ENCODE measurements at regions not wholly inside any gene's neighbourhood (a gene's known extent, or its start where the extent isn't known, plus 50 kb on each side); places are given as distances from the start of the nearest gene placed in this dataset.

- H3K9me3 ChIP-seq = no peaks in the 10 kb centered on the region
- H3K4me3 ChIP-seq = no peak overlapping the region
- H3K27ac ChIP-seq = no peak overlapping the region
- no peak for TF ChIP-seq CTCF (IDR thresholded peaks at IDR 0.05)
- intact Hi-C loops (cut with DNase I) = no loop called here
- no peak for ATAC-seq
- no peaks in the 10 kb centered on the region for H3K27me3 ChIP-seq
- DNase-seq = no peak
- 88 to 90% methylated on average over 2 of the region's 2 CpGs for WGBS, 2 donors
- FAIRE-seq = no peak
- H3K4me1 ChIP-seq = peaks cover 0 to 8% (median 5%) of the 10 kb centered on the region in 3 donors
- H3K36me3 ChIP-seq = no peaks in the 10 kb centered on the region
Measured at GRCh38 chr5:124553911-124554310, 192.5 kb downstream of the ZNF608 start.

- intact Hi-C loops (cut with DNase I) = no loop called here
- no peak for TF ChIP-seq CTCF (IDR thresholded peaks at IDR 0.05)
- DNase-seq = no peak
- Histone ChIP-seq H3K27ac (no peak overlapping the region), H3K4me1 (peaks cover 0 to 8% (median 5%) of the 10 kb centered on the region in 3 donors), H3K27me3 (no peaks in the 10 kb centered on the region), H3K9me3 (no peaks in the 10 kb centered on the region), H3K36me3 (no peaks in the 10 kb centered on the region), H3K4me3 (no peak overlapping the region)
- WGBS, 2 donors = 93 to 98% methylated on average over 4 of the region's 4 CpGs
- no peak for FAIRE-seq
- ATAC-seq = no peak
Measured at GRCh38 chr5:124552526-124552925, 193.9 kb downstream of the ZNF608 start.

- H3K9me3 ChIP-seq = no peaks in the 10 kb centered on the region
- no peak overlapping the region for H3K4me3 ChIP-seq
- intact Hi-C loops (cut with DNase I) = no loop called here
- H3K4me1 ChIP-seq = peaks cover 0 to 8% (median 5%) of the 10 kb centered on the region in 3 donors
- H3K27me3 ChIP-seq = no peaks in the 10 kb centered on the region
- FAIRE-seq (no peak), ATAC-seq (no peak), DNase-seq (no peak)
- no peaks in the 10 kb centered on the region for H3K36me3 ChIP-seq
- no peak for TF ChIP-seq CTCF (IDR thresholded peaks at IDR 0.05)
- no peak overlapping the region for H3K27ac ChIP-seq
Measured at GRCh38 chr5:124551939-124552279, 194.5 kb downstream of the ZNF608 start.

- peak overlapping the region in 1 of 4 donors; percentile 8 for H3K27ac ChIP-seq
- H3K27me3 ChIP-seq = no peaks in the 10 kb centered on the region
- no peak for TF ChIP-seq CTCF (IDR thresholded peaks at IDR 0.05)
- peak; percentile 60 to 85 (median 76) for ATAC-seq
- DNase-seq = peak in 1 of 6 donors; percentile 12
- H3K4me3 ChIP-seq = no peak overlapping the region
- intact Hi-C loops (cut with DNase I) = no loop called here
- H3K9me3 ChIP-seq = no peaks in the 10 kb centered on the region
- WGBS, 2 donors = 15 to 23% methylated on average over 3 of the region's 3 CpGs
- H3K36me3 ChIP-seq = no peaks in the 10 kb centered on the region
- FAIRE-seq = no peak
- peaks cover 0 to 8% (median 5%) of the 10 kb centered on the region in 3 donors for H3K4me1 ChIP-seq
Measured at GRCh38 chr5:124550731-124551130, 195.7 kb downstream of the ZNF608 start.

- intact Hi-C loops (cut with DNase I) = no loop called here
- H3K4me3 ChIP-seq = no peak overlapping the region
- FAIRE-seq = no peak
- H3K27ac ChIP-seq = no peak overlapping the region
- no peaks in the 10 kb centered on the region for H3K27me3 ChIP-seq
- no peak for TF ChIP-seq CTCF (IDR thresholded peaks at IDR 0.05)
- peaks cover 0 to 8% (median 5%) of the 10 kb centered on the region in 3 donors for H3K4me1 ChIP-seq
- 84 to 91% methylated on average over 4 of the region's 4 CpGs for WGBS, 2 donors
- DNase-seq = no peak
- ATAC-seq = no peak
- no peaks in the 10 kb centered on the region for H3K36me3 ChIP-seq
- H3K9me3 ChIP-seq = no peaks in the 10 kb centered on the region
Measured at GRCh38 chr5:124549891-124550436, 196.5 kb downstream of the ZNF608 start.
